Nucleus accumbens (tissue), 56 donors: ENCODE measurements at regions not wholly inside any gene's neighbourhood (a gene's known extent, or its start where the extent isn't known, plus 50 kb on each side); places are given as distances from the start of the nearest gene placed in this dataset.
A peak's percentile ranks its signal among the peaks of the same experiment; 100 is the strongest.

Source experiments
- DNase-seq, 56 donors: peaks; one replicate each; lab custom pipeline; 2025; lab: John Stamatoyannopoulos, UW

- DNase-seq, result no peak
These were observed 181.3 kb upstream of the DMRT1 start for GRCh38 chr9:660227-660626.

DNA sequence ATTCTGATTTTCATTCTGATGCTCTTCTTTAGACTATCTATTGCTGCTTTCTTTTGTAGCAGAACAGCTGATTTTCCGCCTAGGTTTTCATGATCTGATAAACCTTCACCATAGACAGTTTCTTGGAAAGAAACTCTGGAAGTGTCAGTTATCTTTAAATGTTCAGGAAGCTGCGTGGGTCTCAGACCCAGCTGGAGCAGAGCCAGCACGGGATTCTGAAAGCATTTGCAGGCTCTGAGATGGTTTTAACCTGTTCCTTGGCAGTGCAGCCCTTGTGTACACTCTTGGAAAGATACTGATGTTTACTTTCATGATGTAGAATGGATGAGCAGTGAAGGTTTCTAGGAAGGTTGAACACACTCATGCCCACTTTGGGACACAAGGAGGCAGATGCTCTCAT, 178.0 kb upstream of the DMRT1 start:
- DNase-seq, result no peak

DNA sequence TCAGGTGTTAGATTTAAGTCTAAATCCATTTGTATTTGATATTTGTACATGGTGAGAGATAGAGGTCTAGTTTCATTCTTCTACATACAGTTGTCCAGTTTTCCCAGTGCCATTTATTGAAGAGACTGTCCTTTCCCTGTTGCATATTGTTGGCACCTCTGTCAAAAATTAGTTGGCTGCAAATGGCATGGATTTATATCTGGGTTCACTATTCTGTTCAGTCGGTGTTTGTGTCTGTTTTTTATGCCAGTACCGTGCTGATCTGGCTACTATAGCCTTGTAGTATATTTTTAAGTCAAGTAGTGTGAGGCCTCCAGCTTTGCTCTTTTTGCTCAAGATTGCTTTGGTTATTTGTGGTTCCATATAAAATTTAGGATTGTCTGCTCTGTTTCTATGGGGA, 176.2 kb upstream of the DMRT1 start:
- DNase-seq, result no peak

DNA sequence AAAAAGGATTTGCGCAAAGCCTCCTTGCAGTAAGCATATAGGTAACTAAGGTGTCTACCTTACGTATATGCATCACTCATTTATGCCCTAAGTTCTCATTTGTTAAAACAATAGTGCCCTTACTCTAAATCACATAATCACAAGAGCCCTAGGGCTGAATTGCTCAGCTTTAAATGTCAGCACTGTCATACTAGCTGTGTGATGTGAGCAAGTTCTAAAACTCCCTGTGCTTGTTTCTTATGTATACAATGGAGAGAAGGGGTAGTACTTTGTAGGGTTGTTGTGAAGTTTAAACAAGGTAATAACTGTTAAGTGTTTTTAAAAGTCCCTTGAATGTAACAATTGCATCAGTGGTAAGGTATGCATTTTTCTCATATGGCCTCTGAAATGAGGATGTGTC, 169.5 kb upstream of the DMRT1 start:
- no peak for DNase-seq

DNA sequence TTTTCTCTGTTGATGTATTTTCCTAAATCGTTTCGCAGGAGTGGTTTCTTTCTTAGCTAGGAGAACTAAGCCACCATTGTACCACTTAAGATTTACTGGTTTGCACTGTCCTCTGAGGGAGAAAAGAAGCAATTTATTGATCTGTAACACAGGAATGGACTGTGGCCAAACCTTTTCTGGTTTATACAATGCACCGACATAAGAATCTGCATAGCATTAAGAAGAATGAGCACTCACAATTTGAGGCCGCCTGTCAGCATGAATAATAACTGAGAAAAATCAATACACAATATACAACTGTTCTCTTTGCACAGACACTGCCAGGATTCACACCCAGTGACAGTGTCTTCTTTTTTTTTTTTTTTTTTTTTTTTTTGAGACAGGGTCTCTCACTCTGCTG, 168.6 kb upstream of the DMRT1 start:
- DNase-seq, result peak in 2 of 56 donors; percentile 16 to 23

DNA sequence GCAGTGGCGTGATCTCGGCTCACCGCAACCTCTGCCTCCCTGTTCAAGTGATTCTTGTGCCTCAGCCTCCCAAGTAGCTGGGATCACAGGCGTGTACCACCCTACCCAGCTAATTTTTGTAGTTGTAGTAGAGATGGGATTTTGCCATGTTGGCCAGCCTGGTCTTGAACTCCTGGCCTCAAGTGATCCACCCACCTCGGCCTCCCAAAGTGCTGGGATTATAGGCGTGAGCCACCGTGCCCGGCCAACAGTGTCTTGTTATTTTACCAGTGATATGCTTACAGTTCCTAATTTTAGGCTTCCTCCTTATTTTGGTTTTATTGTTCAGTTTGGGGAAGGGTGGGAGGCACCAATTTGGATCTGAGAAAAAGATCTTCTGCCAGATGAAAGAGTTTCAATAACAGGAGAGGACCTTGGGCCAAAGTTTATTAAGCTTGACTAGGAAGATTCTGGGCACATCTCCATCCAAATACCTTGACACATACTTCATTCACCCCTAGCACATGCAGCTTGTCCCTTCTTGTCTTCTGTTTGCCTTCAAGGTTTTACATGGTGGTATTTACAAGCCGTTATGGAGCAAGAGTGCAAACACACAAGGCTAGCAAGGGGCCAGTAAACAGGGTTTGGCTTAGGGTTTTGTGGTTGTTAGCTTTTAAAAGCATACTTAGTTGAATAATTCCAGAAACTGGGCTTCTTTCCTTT, 168.1 kb upstream of the DMRT1 start:
- peak in 1 of 56 donors; percentile 36 for DNase-seq

- DNase-seq, result peak in 6 of 56 donors; percentile 20 to 41 (median 27)
These were observed 167.5 kb upstream of the DMRT1 start for GRCh38 chr9:673966-674526.

- no peak for DNase-seq
These were observed 165.7 kb upstream of the DMRT1 start for GRCh38 chr9:675697-676370.

DNA sequence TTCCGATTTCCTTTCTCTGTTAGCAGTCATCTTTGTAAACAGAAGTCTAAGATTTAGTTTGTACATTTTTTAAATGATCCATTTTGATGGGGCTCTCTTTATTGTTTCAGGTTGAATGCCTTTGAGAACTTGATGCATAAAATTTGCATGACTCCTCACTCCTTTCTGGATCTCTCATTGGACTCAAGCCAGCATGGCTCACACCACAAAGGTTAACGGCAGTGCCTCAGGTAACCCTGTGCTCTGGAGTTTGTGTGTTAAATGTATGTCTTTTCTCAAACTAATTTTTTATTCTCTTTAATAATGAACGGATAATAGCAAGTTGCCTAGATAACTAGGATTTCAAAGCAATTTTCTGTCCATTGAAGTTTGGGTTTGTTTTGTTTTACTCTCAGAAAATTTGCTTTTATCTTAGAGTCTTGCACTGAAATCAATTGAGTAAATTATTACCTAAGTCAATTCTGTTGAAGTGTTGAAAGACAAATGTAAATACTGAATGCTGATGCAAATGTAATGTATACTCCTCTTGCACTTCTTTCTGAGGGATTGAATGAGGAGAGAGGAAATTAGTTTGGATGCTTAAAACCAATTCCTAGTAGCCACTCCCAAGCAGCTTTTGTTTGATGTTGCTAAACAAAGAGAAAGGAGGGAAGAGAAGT, 164.6 kb upstream of the DMRT1 start:
- no peak for DNase-seq

- peak in 4 of 56 donors; percentile 26 to 44 (median 38) for DNase-seq
These were observed 163.9 kb upstream of the DMRT1 start for GRCh38 chr9:677461-678097.

- DNase-seq, result no peak
These were observed 162.6 kb upstream of the DMRT1 start for GRCh38 chr9:678897-679296.

GRCh38 chr9:679462-679861, 162.0 kb upstream of the DMRT1 start:
- DNase-seq, result no peak

DNA sequence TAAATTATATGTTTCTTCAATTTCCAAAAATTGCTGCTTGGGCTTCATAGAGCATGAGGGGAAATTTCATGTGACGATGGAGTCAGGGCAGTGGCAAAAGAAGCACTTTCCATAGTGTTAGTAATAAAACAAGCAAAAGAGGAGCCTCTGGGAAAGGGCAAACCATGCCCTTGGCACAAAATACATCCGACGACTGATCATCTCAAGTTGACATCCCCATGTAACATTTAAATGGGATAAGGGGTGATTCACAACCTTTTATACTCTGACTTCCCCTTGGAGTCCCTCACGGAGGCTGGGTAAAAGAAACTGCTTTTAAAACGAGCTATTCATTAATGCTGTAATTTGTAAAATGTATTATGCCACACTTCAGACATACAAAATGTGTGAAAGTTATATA, 161.4 kb upstream of the DMRT1 start:
- no peak for DNase-seq

DNA sequence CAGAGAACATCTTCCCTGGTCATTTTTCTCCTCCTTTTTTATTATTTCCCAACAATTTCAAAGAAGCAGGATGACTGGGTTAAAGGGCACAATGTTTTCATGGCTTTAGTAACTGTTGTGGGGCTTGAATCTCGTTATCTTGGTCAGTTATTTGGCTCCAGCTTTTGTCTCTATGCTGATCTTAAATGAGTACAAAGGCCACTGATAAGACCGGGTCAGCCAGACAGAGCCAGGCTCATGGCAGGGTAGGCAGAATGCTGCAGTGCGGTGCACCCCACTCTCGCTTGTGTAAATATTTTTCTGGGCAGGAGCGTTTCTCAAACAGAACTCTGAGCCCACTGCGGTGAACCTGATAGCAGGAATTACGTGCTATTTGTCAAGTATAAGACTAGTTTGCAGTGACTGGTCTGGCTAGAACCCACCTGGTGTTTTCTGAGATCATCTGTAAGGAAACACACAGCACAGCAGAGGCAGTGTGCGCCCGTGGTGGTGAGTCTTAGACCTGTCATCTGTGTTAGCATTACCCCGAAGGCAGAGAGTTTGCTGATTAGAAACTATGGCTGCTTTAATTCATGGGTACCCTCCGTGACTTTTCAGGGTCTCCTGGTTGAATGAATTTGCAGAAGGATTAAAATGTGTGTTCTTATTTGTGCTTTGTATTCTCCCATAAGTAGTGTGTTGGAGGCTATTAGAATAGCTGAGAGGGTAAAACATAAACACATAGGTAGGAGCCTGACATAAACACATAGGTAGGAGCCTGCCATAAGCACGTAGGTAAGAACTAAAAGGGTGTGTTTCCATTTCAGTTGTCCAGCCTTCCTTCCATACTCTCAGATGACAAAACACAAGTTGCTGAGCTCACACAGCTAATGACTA, 158.6 kb upstream of the DMRT1 start:
- DNase-seq, result no peak

DNA sequence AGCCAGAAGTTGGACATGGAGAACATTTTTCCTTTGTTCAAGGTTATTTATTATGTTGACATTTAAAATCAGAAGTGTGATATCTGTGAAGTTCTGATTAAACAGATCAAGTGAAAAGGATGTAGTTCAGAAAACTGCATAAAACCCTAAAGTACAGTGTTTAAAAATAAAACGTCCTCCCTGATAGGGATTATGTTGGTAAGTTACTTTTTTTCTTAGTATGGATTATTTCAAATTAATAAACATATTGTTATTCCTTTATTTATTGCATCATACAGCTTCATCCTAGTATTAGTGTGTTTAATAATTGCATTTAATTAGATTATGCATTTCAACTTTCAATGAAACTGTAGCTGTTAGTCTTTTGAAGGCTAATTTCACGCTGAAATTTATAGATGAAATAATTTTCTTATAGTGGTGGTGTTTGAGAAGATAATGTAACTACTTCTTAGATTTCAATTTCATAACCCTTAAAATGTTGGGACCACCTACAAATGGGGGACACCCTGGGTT, 157.9 kb upstream of the DMRT1 start:
- DNase-seq, result no peak

GRCh38 chr9:684054-684890, 157.2 kb upstream of the DMRT1 start:
- no peak for DNase-seq

GRCh38 chr9:684941-685340, 156.6 kb upstream of the DMRT1 start:
- DNase-seq, result no peak

- DNase-seq, result no peak
These were observed 155.1 kb upstream of the DMRT1 start for GRCh38 chr9:686321-686813.
